SW 1271 (cell line): ENCODE measurements at regions not wholly inside any gene's neighbourhood (a gene's known extent, or its start where the extent isn't known, plus 50 kb on each side); places are given as distances from the start of the nearest gene placed in this dataset.
"Not testable (repeated sequence)": the region's sequence is repeated elsewhere in the genome, so short reads cannot be mapped to it uniquely, and the experiment has no call there.

ENCODE experiments used
- DNase-seq, 2 experiments: peaks; one replicate each; lab custom pipeline; 2025; lab: John Stamatoyannopoulos, UW

GRCh38 chrX:138020941-138021340, 455.0 kb downstream of the ZIC3 start:
- DNase-seq: no peak

- DNase-seq: no peak
These were observed 460.3 kb downstream of the ZIC3 start for GRCh38 chrX:138026211-138026610.

- no peak for DNase-seq
These were observed 465.8 kb downstream of the ZIC3 start for GRCh38 chrX:138031715-138032114.

GRCh38 chrX:138034136-138034535, 468.2 kb downstream of the ZIC3 start:
- no peak for DNase-seq

- DNase-seq: no peak
These were observed 471.6 kb downstream of the ZIC3 start for GRCh38 chrX:138037548-138037947.

GRCh38 chrX:138057883-138058282, 492.0 kb downstream of the ZIC3 start:
- DNase-seq: no peak

GRCh38 chrX:138058931-138059330, 493.0 kb downstream of the ZIC3 start:
- no peak for DNase-seq

- no peak for DNase-seq
These were observed 501.5 kb downstream of the ZIC3 start for GRCh38 chrX:138067415-138067814.

- DNase-seq: no peak
These were observed 507.7 kb downstream of the ZIC3 start for GRCh38 chrX:138073626-138074025.

- no peak for DNase-seq
These were observed 516.3 kb downstream of the ZIC3 start for GRCh38 chrX:138082251-138082650.

- no peak for DNase-seq
These were observed 517.0 kb downstream of the ZIC3 start for GRCh38 chrX:138082896-138083295.

- DNase-seq: not testable (repeated sequence)
These were observed 545.0 kb downstream of the ZIC3 start for GRCh38 chrX:138110910-138111309.

- DNase-seq: no peak
These were observed 561.4 kb downstream of the ZIC3 start for GRCh38 chrX:138127314-138127713.

- DNase-seq: peak in 1 of 2 experiments; percentile 0
These were observed 562.2 kb downstream of the ZIC3 start for GRCh38 chrX:138128027-138128671.

- no peak for DNase-seq
These were observed 560.8 kb downstream of the FGF13 start for GRCh38 chrX:138150709-138151108.

- no peak for DNase-seq
These were observed 553.7 kb downstream of the FGF13 start for GRCh38 chrX:138157850-138158249.

- no peak for DNase-seq
These were observed 519.5 kb downstream of the FGF13 start for GRCh38 chrX:138191998-138192397.

- DNase-seq: no peak
These were observed 481.8 kb downstream of the FGF13 start for GRCh38 chrX:138229718-138230117.

GRCh38 chrX:138240266-138240665, 471.3 kb downstream of the FGF13 start:
- no peak for DNase-seq

GRCh38 chrX:138254001-138254400, 457.5 kb downstream of the FGF13 start:
- DNase-seq: no peak

- DNase-seq: no peak
These were observed 456.1 kb downstream of the FGF13 start for GRCh38 chrX:138255373-138255772.

GRCh38 chrX:138264095-138264494, 447.4 kb downstream of the FGF13 start:
- not testable (repeated sequence) for DNase-seq

- no peak for DNase-seq
These were observed 440.6 kb downstream of the FGF13 start for GRCh38 chrX:138270931-138271330.

GRCh38 chrX:138282598-138283150, 428.8 kb downstream of the FGF13 start:
- DNase-seq: not testable (repeated sequence)
